T-cell (primary cell): ENCODE measurements at regions not wholly inside any gene's neighbourhood (a gene's known extent, or its start where the extent isn't known, plus 50 kb on each side); places are given as distances from the start of the nearest gene placed in this dataset.
"Not testable (repeated sequence)": the region's sequence is repeated elsewhere in the genome, so short reads cannot be mapped to it uniquely, and the experiment has no call there.

Experiments
- ATAC-seq, 4 experiments: fragments of 200-7000 bp in 3 of 4; fragments of 150-1000 bp in 1 of 4; cut with Tn5 transposase; replicated peaks in 1 of 4; 1 replicate in 3 of 4; 2 replicates in 1 of 4; pipeline ENCODE4 v1.10.0; 2021; ENCODE audit warnings: moderate library complexity in 3 of 4, mild to moderate bottlenecking in 2 of 4, moderate number of reproducible peaks in 1 of 4
- CTCF ChIA-PET, 2 donors: fragments of 300-600 bp; sonication (Branson Sonifier 250); formaldehyde crosslinking; loops; one replicate each; lab custom pipeline; 2022; ENCODE audit warnings: antibody characterized with exemption in 2 of 2; lab: Charles Lee
- POLR2A ChIA-PET, 2 donors: fragments of 300-600 bp; sonication (Branson Sonifier 250); formaldehyde crosslinking; loops; one replicate each; lab custom pipeline; 2022; ENCODE audit warnings: antibody characterized with exemption in 2 of 2; lab: Charles Lee
- DNase-seq, 35 experiments: peaks; one replicate each; pipeline versions ENCODE4 v3.0.0 to v3.0.0-alpha.2; 2013 to 2023
- H3K27ac ChIP-seq: one replicate; pipeline ENCODE4 v1.5.1; 2013; ENCODE audit warnings: low read length
- H3K27me3 ChIP-seq, 2 experiments: replicated peaks in 1 of 2; 1 replicate in 1 of 2; 2 replicates in 1 of 2; pipeline versions ENCODE4 v1.6.1 to v1.7.0; 2013; ENCODE audit warnings: low read length in 1 of 2, mixed read lengths in 1 of 2; ENCODE audit not compliant: control insufficient read depth in 2 of 2, insufficient read depth in 2 of 2; ENCODE audit errors: extremely low read depth in 1 of 2
- H3K36me3 ChIP-seq, 2 donors: 1 replicate in 1 of 2; 2 replicates in 1 of 2; pipeline versions ENCODE4 v1.6.1 to v1.7.0; 2013; ENCODE audit warnings: low read length in 1 of 2; ENCODE audit not compliant: control insufficient read depth in 2 of 2, insufficient read depth in 1 of 2; ENCODE audit errors: extremely low read depth in 1 of 2
- H3K4me1 ChIP-seq, 2 experiments: 1 replicate in 1 of 2; 2 replicates in 1 of 2; pipeline versions ENCODE4 v1.6.1 to v1.7.0; 2013; ENCODE audit warnings: low read length in 2 of 2, mixed read lengths in 1 of 2; ENCODE audit not compliant: insufficient read depth in 2 of 2, control insufficient read depth in 1 of 2; ENCODE audit errors: extremely low read depth in 1 of 2
- H3K4me3 ChIP-seq, 2 donors: 1 replicate in 1 of 2; 2 replicates in 1 of 2; pipeline versions ENCODE4 v1.5.1 to v1.7.0; 2013; ENCODE audit warnings: mild to moderate bottlenecking in 2 of 2, low read length in 1 of 2, moderate library complexity in 1 of 2; ENCODE audit not compliant: control insufficient read depth in 1 of 2; ENCODE audit errors: extremely low read depth in 1 of 2
- H3K9me3 ChIP-seq: 2 replicates; pipeline ENCODE4 v1.7.0; 2013
- H3K27ac Mint-ChIP-seq, 2 donors: one replicate each; pipeline ENCODE4 v1.8.0; 2020 to 2021; ENCODE audit warnings: mild to moderate bottlenecking in 2 of 2, mixed read lengths in 2 of 2
- H3K27me3 Mint-ChIP-seq, 2 donors: one replicate each; pipeline ENCODE4 v1.8.0; 2021 to 2022; ENCODE audit warnings: mixed read lengths in 2 of 2
- H3K36me3 Mint-ChIP-seq: one replicate; pipeline ENCODE4 v1.8.0; 2021; ENCODE audit warnings: mixed read lengths
- H3K4me1 Mint-ChIP-seq, 3 donors: one replicate each; pipeline ENCODE4 v1.8.0; 2020 to 2022; ENCODE audit warnings: mixed read lengths in 3 of 3, mild to moderate bottlenecking in 1 of 3
- H3K4me3 Mint-ChIP-seq, 3 donors: one replicate each; pipeline ENCODE4 v1.8.0; 2020 to 2022; ENCODE audit warnings: mild to moderate bottlenecking in 3 of 3, mixed read lengths in 3 of 3, moderate library complexity in 3 of 3
- H3K9me3 Mint-ChIP-seq, 3 donors: one replicate each; pipeline ENCODE4 v1.8.0; 2020 to 2022; ENCODE audit warnings: mixed read lengths in 3 of 3
- WGBS: methylation state at CpG from one replicate; pipeline ENCODE4 v1.1.5; 2013; ENCODE audit warnings: missing lambda C conversion rate; ENCODE audit not compliant: insufficient coverage; 5-methylcytosine and 5-hydroxymethylcytosine counted together

DNA sequence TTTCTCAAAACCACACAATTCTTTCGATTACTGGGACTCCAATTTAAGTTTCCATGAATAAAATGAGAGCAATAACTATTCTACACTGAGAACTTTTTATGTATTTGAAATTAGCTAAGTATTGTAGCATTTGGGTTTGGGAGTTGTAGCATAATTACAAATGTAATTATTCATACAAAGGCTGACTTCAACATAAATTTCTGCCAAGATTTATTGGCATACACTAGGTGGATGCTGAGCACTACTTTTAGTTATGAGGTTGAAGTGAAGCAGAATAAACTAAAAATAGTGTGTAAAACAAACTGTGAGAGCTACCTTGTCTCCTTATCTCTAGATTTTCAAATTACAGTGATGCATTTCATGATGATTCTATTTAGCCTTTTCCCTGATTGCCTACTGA, 516.1 kb downstream of the ZNF385D start:
- no peak for ATAC-seq
- no peak overlapping the region for H3K4me3 ChIP-seq
- Mint-ChIP-seq H3K36me3 (no peaks in the 10 kb centered on the region), H3K27ac (no peak overlapping the region), H3K27me3 (no peaks in the 10 kb centered on the region), H3K9me3 (peaks cover 2 to 18% (median 16%) of the 10 kb centered on the region in 3 donors), H3K4me1 (no peaks in the 10 kb centered on the region), H3K4me3 (no peak overlapping the region)
- no peaks in the 10 kb centered on the region for H3K36me3 ChIP-seq
- no peak overlapping the region for H3K27ac ChIP-seq
- no peak for DNase-seq
- CTCF ChIA-PET: interaction anchor here in 1 of 2 donors (0.7 kb wide), 1 partner anchor 11 kb away, joined by 3 read pairs; no protein-coding TSS in a partner anchor
- H3K27me3 ChIP-seq: no peaks in the 10 kb centered on the region
- WGBS: no CpG with 5 or more reads among the region's 1 CpG
- peaks cover 2% of the 10 kb centered on the region for H3K9me3 ChIP-seq
- H3K4me1 ChIP-seq: no peaks in the 10 kb centered on the region
- POLR2A ChIA-PET: no interaction called here

DNA sequence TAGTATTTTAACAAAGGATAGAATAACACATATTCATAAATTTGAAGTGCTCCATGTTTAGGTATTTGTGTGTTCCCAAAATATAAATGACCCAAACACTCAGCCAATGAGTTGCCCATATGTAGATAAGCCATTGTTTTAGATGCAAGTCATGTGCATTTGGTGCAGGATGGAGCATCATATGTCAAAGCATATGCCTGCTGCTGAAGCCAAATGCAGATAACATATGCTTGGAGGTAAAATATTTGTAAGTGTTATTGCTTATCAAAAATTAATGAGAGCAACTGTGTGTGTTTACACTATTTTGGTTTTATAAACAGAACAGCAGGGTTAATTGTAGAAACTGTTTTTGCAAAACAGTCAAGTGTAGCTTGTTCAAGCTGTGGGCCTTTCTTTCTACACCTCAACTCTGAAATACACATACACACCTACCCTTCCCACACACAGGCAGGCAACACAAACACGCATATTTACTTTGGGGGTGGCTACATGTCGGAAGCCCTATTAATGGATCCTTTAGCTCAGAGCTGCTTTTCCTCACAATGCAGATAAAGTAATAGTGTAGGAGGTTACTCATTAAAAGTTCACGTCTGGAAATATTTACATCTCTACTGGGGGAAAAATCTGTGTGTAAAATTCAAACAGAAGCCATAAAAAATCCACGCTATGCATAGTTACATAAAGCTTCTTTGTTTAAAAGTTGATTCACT, 521.4 kb downstream of the ZNF385D start:
- no peaks in the 10 kb centered on the region for H3K36me3 ChIP-seq
- H3K27ac ChIP-seq: no peak overlapping the region
- WGBS: no CpG with 5 or more reads among the region's 4 CpGs
- H3K4me3 ChIP-seq: no peak overlapping the region
- Mint-ChIP-seq H3K27me3 (no peaks in the 10 kb centered on the region), H3K4me3 (no peak overlapping the region), H3K4me1 (no peaks in the 10 kb centered on the region), H3K36me3 (no peaks in the 10 kb centered on the region), H3K27ac (no peak overlapping the region), H3K9me3 (peaks cover 8 to 12% (median 11%) of the 10 kb centered on the region in 3 donors)
- H3K4me1 ChIP-seq: no peaks in the 10 kb centered on the region
- ChIA-PET POLR2A (no interaction called here), CTCF (no interaction called here)
- ATAC-seq (no peak), DNase-seq (no peak)
- no peaks in the 10 kb centered on the region for H3K27me3 ChIP-seq
- peaks cover 2% of the 10 kb centered on the region for H3K9me3 ChIP-seq

DNA sequence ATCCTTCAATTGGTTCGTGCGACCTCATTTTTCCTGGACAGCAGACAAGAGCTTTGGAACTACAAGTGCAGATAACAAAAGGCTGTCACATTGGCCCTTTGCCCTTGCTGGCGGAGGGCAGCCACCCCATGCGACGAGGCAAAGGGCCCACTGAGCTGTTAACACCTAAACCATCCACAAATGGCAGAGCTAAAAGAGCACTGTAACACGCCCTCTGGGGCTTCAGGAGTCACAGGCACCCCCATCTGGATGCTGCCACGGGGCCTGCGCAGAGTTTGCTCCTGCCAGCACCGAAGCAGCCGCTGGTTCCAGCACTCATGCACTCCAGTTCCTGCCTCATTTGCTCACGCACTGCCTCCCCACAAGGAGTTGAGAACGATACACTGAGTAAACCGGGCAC, 524.9 kb downstream of the ZNF385D start:
- Histone ChIP-seq H3K27ac (no peak overlapping the region), H3K27me3 (no peaks in the 10 kb centered on the region), H3K4me3 (no peak overlapping the region), H3K4me1 (no peaks in the 10 kb centered on the region), H3K36me3 (no peaks in the 10 kb centered on the region), H3K9me3 (no peaks in the 10 kb centered on the region)
- Mint-ChIP-seq H3K9me3 (peaks cover 0 to 12% (median 3%) of the 10 kb centered on the region in 3 donors), H3K36me3 (no peaks in the 10 kb centered on the region), H3K27ac (no peak overlapping the region), H3K27me3 (no peaks in the 10 kb centered on the region), H3K4me3 (no peak overlapping the region), H3K4me1 (no peaks in the 10 kb centered on the region)
- ChIA-PET CTCF (no interaction called here), POLR2A (no interaction called here)
- ATAC-seq: no peak
- no peak for DNase-seq
- WGBS: 88% methylated on average over 13 of the region's 13 CpGs

DNA sequence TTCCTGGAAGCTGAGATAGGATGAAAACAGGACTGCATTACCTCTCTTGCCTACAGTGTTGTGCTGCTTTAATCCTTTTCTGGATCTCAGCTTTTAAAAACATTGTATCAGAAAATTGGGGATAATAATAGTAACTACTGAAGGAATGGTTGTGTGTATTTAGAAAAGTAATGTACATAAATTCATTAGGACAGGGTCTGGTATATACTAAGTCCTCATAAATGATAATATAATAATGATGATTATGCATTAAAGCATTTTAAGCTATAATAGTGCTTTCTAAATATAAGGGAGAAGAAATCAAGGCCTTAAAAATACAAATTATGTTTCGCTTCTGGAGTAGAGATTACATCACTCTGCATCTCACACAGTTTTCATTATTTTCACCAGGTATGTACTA, 530.1 kb downstream of the ZNF385D start:
- H3K27ac Mint-ChIP-seq: no peak overlapping the region
- no peaks in the 10 kb centered on the region for H3K9me3 ChIP-seq
- no peaks in the 10 kb centered on the region for H3K4me1 ChIP-seq
- no CpG with 5 or more reads among the region's 1 CpG for WGBS
- no peak for DNase-seq
- no peak overlapping the region for H3K4me3 Mint-ChIP-seq
- H3K27me3 ChIP-seq: no peaks in the 10 kb centered on the region
- ChIA-PET CTCF (interaction anchor here in 1 of 2 donors (0.6 kb wide), 1 partner anchor 1328 kb away, joined by 3 read pairs; no protein-coding TSS in a partner anchor), POLR2A (no interaction called here)
- no peaks in the 10 kb centered on the region for H3K36me3 Mint-ChIP-seq
- ATAC-seq: no peak
- no peaks in the 10 kb centered on the region for H3K4me1 Mint-ChIP-seq
- H3K27me3 Mint-ChIP-seq: no peaks in the 10 kb centered on the region
- H3K36me3 ChIP-seq: no peaks in the 10 kb centered on the region
- H3K4me3 ChIP-seq: no peak overlapping the region
- H3K27ac ChIP-seq: no peak overlapping the region
- H3K9me3 Mint-ChIP-seq: peaks cover 0 to 15% (median 14%) of the 10 kb centered on the region in 3 donors

DNA sequence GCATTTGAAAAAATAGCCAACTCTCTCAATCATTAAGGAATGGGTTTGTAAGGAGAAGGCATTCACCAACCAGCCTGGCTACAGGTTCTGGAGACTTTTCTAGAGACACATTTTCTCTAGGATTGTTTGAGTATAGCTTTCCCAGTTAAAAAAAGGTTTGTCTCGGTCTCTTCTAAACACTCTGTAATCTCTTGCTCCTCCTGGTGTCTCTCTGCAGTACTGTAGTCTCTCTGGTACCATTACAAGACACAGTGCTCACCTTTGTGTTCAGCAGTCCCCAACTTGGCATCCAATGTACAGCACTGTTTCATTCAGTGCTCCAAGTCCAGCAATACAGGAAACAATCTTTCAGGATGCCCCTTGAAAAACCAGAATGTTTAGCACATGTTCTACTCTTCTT, 534.4 kb downstream of the ZNF385D start:
- Mint-ChIP-seq H3K27me3 (no peaks in the 10 kb centered on the region), H3K4me3 (no peak overlapping the region), H3K27ac (no peak overlapping the region), H3K9me3 (peaks cover 14 to 35% (median 23%) of the 10 kb centered on the region in 3 donors), H3K36me3 (no peaks in the 10 kb centered on the region), H3K4me1 (no peaks in the 10 kb centered on the region)
- no peak overlapping the region for H3K4me3 ChIP-seq
- 25% methylated on average over 1 of the region's 1 CpG for WGBS
- CTCF ChIA-PET: no interaction called here
- POLR2A ChIA-PET: no interaction called here
- no peak for DNase-seq
- ATAC-seq: no peak
- H3K27me3 ChIP-seq: no peaks in the 10 kb centered on the region
- no peak overlapping the region for H3K27ac ChIP-seq
- H3K36me3 ChIP-seq: no peaks in the 10 kb centered on the region
- no peaks in the 10 kb centered on the region for H3K4me1 ChIP-seq
- no peaks in the 10 kb centered on the region for H3K9me3 ChIP-seq

DNA sequence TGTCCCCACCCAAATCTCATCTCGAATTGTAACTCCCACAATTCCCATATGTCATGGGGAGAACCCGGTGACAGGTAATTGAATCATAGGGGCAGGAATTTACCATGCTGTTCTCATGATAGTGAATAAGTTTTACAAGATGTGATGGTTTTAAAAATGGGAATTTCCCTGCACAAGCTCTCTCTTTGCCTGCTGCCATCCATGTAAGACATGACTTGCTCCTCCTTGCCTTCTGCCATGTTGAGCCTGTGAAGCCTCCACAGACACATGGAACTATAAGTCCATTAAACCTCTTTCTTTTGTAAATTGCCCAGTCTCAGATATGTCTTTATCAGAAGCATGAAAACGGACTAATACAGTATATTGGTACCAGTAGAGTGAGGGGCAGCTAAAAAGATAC, 546.9 kb downstream of the ZNF385D start:
- CTCF ChIA-PET, H3K4me3 Mint-ChIP-seq, H3K4me1 ChIP-seq, H3K27ac Mint-ChIP-seq, H3K4me3 ChIP-seq, ATAC-seq, H3K4me1 Mint-ChIP-seq, H3K9me3 ChIP-seq, POLR2A ChIA-PET, DNase-seq, H3K27ac ChIP-seq, H3K36me3 Mint-ChIP-seq, H3K27me3 ChIP-seq, H3K27me3 Mint-ChIP-seq, H3K36me3 ChIP-seq: not testable (repeated sequence)
- H3K9me3 Mint-ChIP-seq: peaks cover 15 to 38% (median 31%) of the 10 kb centered on the region in 3 donors
- no CpG with 5 or more reads among the region's 3 CpGs for WGBS
